NCI-H1105 treated with DMSO at 0.1 percent for 48 hours (cell line): ENCODE measurements at regions not wholly inside any gene's neighbourhood (a gene's known extent, or its start where the extent isn't known, plus 50 kb on each side); places are given as distances from the start of the nearest gene placed in this dataset.

Experiments
- DNase-seq: peaks from one replicate; lab custom pipeline; 2025; lab: John Stamatoyannopoulos, UW

DNA sequence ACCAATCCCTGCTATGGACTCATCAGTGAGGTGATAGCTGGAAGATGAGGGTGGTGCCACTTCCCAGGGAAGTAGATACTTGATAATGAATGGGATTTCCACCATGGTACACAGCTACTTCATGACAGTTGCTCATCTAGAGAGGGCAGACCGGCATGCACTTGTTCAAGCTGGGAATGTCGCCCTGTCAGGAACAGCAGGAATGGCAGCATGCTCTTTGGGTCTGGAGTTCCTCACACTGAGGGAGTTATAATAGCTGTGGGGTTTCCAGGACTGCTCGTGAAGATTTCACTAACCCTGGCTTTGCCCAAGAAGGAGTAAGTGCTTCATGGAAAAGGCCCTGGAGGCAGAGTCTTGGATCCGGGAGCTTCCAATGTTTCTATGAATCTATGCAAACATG, 129.2 kb downstream of the PSMG1 start:
- no peak for DNase-seq

- no peak for DNase-seq
These were observed 130.1 kb downstream of the PSMG1 start for GRCh38 chr21:39053126-39053525.

- no peak for DNase-seq
These were observed 130.5 kb downstream of the PSMG1 start for GRCh38 chr21:39052718-39053117.

DNA sequence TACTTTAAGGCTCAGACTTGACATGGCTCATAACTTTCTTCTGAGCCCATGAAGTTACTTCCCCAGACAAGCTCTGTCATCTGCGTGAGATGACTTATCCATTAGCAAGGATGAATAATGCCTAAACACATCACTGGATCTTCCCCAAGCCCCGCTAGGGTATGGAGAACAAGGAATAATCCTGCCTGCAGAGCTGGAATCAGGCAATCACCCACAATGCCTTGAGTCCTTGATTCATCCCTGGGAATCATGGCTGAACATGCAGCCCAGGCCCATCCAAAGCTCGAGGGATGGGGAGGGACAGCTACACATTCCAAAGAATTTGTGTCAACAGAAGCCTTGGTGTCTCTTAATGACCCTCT, 131.7 kb downstream of the PSMG1 start:
- no peak for DNase-seq

DNA sequence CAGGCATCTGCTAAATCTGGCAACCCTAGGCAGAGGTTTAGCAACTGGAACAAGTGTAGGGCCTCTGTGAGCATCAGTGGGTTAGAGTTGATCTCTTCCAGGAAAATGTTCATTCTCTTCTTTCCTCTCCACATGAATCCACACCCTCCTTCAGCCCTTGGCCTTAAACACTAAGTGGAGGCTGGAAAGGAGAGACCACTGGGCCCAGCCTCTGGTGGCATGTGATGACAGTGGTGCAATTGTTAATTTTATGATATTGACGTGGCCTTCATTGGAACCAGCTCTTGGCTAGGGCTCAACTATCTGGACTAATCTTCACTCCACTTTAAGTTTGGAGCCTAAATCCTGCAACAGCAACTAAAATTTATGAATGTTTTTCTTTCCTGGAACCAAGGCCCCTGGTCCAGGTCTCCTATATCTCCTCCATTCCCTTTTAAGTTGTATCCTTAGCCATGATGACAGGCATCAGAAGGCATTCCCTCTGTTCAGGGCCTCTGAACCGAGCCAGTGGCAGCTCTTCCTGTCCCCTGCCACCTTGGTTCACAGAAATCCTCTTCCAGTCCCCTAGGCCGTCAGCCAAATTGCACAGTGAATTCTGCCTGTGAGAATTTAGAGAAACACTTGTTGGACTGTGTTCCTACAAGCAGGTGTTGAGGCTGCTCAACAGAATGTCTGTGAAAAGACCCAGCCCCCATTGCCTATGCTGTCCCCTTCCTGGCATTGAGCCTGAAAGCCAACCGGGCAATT, 132.2 kb downstream of the PSMG1 start:
- peak; percentile 45 for DNase-seq

GRCh38 chr21:39048574-39048973, 134.7 kb downstream of the PSMG1 start:
- DNase-seq, result no peak

GRCh38 chr21:39048064-39048463, 135.2 kb downstream of the PSMG1 start:
- peak; percentile 10 for DNase-seq

DNA sequence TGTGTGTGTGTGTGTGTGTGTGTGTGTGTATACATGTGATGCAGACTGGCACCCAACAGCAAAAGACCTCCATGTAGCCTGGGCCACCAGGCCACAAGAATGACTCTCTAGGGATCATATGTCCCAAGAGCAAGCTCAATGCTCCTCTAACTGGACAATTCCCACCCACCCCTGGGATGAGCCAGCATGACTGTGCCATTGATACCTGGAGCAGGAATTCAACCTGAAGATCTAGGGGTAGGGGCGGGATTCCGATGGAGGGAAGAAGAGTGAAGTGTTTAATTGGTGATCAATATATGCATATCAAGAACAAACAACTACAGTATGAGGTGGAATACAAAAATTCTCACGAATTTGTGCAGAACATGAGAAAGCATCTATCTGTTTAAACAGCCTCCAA, 136.2 kb downstream of the PSMG1 start:
- DNase-seq, result no peak

DNA sequence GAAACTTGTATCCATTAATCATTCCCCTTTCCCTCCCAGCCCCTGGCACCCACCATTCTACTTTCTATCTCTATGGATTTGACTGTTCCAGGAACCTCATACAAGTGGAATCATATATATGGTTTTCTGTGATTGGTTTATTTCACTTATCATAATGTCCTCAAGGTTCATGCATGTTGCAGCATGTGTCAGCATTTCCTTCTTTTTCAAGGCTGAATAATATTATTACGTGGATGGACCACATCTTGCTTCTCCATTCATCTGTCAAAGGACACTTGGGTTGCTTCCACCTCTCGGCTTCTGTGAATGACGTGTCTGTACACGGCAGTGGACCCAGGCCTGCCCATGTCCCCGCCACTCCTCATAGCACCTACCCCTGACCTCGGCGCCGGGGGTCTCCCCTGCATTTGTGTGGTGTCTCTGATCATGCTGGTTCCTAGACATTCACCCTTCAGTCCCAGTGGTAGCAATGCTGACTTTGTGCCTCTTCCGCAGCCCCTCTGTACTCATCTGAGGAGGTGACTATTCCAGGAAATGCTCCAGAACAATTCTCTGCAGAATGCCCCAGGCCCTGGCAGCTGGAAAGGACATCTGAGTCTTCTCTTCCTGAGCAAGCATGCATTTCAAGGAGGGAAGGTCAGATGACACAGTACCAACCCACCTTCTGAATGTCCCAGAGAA, 136.9 kb downstream of the PSMG1 start:
- DNase-seq, result no peak

GRCh38 chr21:39041816-39042215, 141.4 kb downstream of the PSMG1 start:
- DNase-seq, result no peak

GRCh38 chr21:39040494-39041110, 142.6 kb downstream of the PSMG1 start:
- no peak for DNase-seq

- DNase-seq, result no peak
These were observed 145.3 kb downstream of the PSMG1 start for GRCh38 chr21:39037807-39038405.

DNA sequence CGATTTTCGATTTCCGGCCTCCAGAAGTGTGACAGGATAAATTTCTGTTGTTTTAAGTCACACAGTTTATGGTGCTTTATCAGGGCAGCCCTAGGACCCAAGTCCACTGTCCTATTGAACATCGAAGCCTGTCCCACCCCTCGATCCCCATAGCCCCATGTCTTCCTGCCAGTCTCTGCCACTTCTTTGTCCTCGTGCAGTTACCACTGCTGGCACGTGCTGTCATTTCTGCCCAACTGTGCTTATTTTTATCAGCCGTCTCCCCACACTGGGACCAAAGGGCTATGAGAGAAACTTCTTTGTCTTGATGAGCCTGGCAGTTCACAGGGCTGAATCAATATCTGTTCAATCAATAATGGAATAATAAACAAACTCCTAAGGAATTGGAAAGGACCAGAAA, 146.7 kb downstream of the PSMG1 start:
- DNase-seq, result no peak

- DNase-seq, result no peak
These were observed 148.4 kb downstream of the PSMG1 start for GRCh38 chr21:39034590-39035536.

DNA sequence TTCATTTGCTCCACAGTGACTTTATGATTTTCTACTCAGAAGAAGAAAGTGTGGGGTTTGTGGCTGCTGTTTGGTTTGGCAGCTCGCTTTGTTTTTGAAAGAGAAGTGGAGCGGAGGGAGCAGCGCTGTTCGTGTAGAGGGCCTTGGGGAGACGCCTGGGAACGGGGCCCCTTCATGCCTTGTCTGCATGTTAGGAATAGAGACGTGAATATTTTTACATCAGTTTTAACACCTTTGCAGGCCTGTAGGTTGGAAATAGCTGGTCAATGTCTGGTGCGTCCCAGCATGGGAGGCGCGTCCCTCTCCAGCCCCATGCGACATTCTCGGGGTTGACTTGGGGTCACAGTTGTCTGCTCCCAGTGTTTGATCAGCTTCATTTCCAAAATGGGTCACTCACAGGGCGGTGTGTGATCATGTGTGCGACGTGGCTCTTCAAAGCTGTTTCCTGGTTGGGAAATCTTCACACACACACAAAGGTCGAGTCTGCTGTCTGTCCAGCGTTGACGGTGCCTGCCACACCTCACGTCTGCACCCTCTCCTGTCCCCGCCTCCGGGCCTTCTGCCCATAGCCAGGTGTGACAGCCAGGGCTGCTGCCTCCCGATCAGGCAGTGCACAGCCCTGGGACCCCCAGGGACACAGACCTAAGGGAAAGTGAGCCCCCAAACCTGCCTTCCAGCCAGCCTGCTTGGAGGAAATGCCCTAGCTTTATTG, 149.2 kb downstream of the PSMG1 start:
- DNase-seq, result no peak

GRCh38 chr21:39029900-39030884, 153.1 kb downstream of the PSMG1 start:
- no peak for DNase-seq

- DNase-seq, result no peak
These were observed 154.0 kb downstream of the PSMG1 start for GRCh38 chr21:39029086-39029755.

GRCh38 chr21:39025198-39025597, 158.1 kb downstream of the PSMG1 start:
- DNase-seq, result no peak

- DNase-seq, result no peak
These were observed 158.7 kb downstream of the PSMG1 start for GRCh38 chr21:39024538-39024937.
